ENCODE measurements at regions not wholly inside any gene's neighbourhood (a gene's known extent, or its start where the extent isn't known, plus 50 kb on each side); places are given as distances from the start of the nearest gene placed in this dataset.

DNA sequence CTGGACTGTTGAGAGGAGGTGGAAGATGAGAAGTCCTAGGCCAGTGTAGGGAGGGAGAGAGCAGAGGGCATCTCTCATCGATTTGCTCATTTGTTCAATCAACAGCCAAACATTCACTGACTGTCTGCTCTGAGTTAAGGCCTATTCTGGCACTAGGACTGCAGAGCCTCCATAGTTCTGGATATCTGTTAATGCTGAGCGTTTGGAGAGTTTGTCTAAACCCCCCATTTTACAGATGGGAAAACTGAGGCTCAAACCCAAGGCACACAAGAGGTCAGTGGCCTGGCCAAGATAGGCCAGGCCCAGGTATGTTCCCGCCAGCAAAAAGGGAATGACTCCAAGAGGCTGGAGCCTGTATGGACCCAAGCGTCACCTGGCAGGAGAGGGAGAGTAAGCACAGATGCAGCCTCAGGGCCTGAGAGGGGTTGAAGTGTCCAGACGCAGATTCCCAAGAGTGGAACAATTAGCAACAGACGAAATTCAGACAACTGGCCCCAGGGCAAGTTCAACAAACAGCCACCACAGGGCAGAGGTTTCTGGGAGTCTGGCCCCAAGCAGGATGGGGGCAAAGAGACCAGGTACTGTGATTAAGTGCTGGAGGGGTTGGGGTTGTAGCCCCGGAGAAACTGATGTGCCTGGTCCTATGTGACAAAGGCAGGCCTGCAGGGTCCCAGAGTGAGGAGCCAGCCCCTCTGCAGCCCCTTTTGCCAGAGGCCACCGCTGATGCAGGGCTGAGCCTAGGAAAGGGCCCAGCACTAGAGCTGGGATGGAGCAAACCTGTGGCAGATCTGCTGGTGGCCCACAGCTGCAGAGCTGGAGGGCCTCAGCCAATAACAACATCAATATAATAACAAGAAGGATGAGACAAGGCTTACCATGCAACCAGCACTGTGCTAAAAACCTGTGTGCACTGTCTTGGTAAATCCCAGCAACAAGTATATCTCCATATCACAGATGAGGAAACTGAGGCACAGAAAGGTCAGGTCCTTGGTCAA, 245.1 kb upstream of the TLE3 start:
- no peak overlapping the region for H3K4me3 ChIP-seq
- peaks cover 13 to 42% of the 10 kb centered on the region in 2 experiments for H3K27me3 ChIP-seq (ENCODE audit: control insufficient read depth in 2 of 2, insufficient read depth in 2 of 2, low read length in 2 of 2)
- POLR2A ChIA-PET, result no interaction called here
- intact Hi-C loops (cut with micrococcal nuclease), result no loop called here
- 0% methylated on average over 8 of the region's 8 CpGs for WGBS (ENCODE audit: insufficient coverage, low coverage, missing lambda C conversion rate)
- no peak for DNase-seq (ENCODE audit: extremely low read depth in 1 of 4, low spot score in 3 of 4)
- H3K4me1 ChIP-seq (replicated peaks in 1 of 2; ENCODE audit: control insufficient read depth in 2 of 2, insufficient read depth in 2 of 2, low read length in 2 of 2), result no peaks in the 10 kb centered on the region; a peak in 1 of 5 replicates
- H3K79me2 ChIP-seq (ENCODE audit: control insufficient read depth, insufficient read depth, low read length), result no peaks in the 10 kb centered on the region
- TF ChIP-seq RBM25 (IDR thresholded peaks at IDR 0.05; ENCODE audit: low read depth, low read length, severe bottlenecking) (peak; percentile 56), FOXA1 (IDR thresholded peaks at IDR 0.05; ENCODE audit: borderline replicate concordance) (no peak)
- FAIRE-seq, result no peak
- CTCF ChIA-PET (ENCODE audit: low intra/inter-chr PET ratio), result no interaction called here
- no peak overlapping the region for H3K9ac ChIP-seq (ENCODE audit: insufficient read depth in 1 of 2, low read depth in 2 of 2, low read length in 2 of 2)
- BruUV-seq (replicated peaks), result no TSS peak
- H2AFZ ChIP-seq (ENCODE audit: low read depth, low read length), result no peak overlapping the region
- no peaks in the 10 kb centered on the region for H4K20me1 ChIP-seq (replicated peaks; ENCODE audit: control insufficient read depth, insufficient read depth, low read length)
- in situ Hi-C loops (cut with MboI), result no loop called here
- H3K9me1 ChIP-seq (ENCODE audit: control insufficient read depth, insufficient read depth, low read length), result no peaks in the 10 kb centered on the region
- H3K36me3 ChIP-seq (ENCODE audit: control insufficient read depth, insufficient read depth, low read length), result no peaks in the 10 kb centered on the region
- no peak for ATAC-seq
- H3K9me3 ChIP-seq (replicated peaks; ENCODE audit: control insufficient read depth, insufficient read depth, low read depth, low read length), result no peaks in the 10 kb centered on the region
- no peak overlapping the region for H3K4me2 ChIP-seq (ENCODE audit: insufficient read depth, low read length)
- no peak overlapping the region for H3K27ac ChIP-seq (ENCODE audit: extremely low read depth, low read depth, low read length)

DNA sequence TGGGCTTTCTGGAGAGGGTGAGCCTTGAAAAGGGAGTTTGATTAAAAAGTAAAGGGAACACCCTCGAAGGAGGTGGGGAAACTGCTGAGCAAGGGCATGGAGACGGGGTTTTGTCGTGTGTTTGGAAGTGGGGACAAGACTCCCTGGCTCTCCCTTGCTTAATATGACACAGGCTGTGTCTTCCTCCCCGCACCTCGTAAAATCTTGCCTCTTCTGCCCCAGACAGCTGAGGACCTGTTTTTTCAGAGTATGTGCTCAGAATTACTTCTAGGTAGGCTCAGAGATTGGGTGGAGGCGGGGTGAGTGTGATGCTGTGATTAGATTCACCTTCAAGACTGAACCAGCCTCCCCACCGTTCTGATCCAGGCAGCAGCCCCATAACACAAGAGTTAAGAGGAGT, 244.4 kb upstream of the TLE3 start:
- no peaks in the 10 kb centered on the region for H3K79me2 ChIP-seq (ENCODE audit: control insufficient read depth, insufficient read depth, low read length)
- intact Hi-C loops (cut with micrococcal nuclease) (no loop called here), in situ Hi-C loops (cut with MboI) (no loop called here)
- under 1% methylated on average over 7 of the region's 7 CpGs for WGBS (ENCODE audit: insufficient coverage, low coverage, missing lambda C conversion rate)
- TF ChIP-seq MCM7 (IDR thresholded peaks at IDR 0.05) (no peak), EHMT2 (IDR thresholded peaks at IDR 0.05) (no peak)
- no peak overlapping the region for H2AFZ ChIP-seq (ENCODE audit: low read depth, low read length)
- H3K9me3 ChIP-seq (replicated peaks; ENCODE audit: control insufficient read depth, insufficient read depth, low read depth, low read length), result no peaks in the 10 kb centered on the region
- CTCF ChIA-PET (ENCODE audit: low intra/inter-chr PET ratio), result no interaction called here
- no peak overlapping the region for H3K4me3 ChIP-seq
- DNase-seq (ENCODE audit: extremely low read depth in 1 of 4, low spot score in 3 of 4) (no peak), ATAC-seq (no peak), FAIRE-seq (no peak)
- H3K4me1 ChIP-seq (replicated peaks in 1 of 2; ENCODE audit: control insufficient read depth in 2 of 2, insufficient read depth in 2 of 2, low read length in 2 of 2), result no peaks in the 10 kb centered on the region; a peak in 1 of 5 replicates
- H3K27me3 ChIP-seq (ENCODE audit: control insufficient read depth in 2 of 2, insufficient read depth in 2 of 2, low read length in 2 of 2), result peaks cover 10 to 43% of the 10 kb centered on the region in 2 experiments
- no peaks in the 10 kb centered on the region for H4K20me1 ChIP-seq (replicated peaks; ENCODE audit: control insufficient read depth, insufficient read depth, low read length)
- no peaks in the 10 kb centered on the region for H3K9me1 ChIP-seq (ENCODE audit: control insufficient read depth, insufficient read depth, low read length)
- H3K36me3 ChIP-seq (ENCODE audit: control insufficient read depth, insufficient read depth, low read length), result no peaks in the 10 kb centered on the region
- H3K27ac ChIP-seq (ENCODE audit: extremely low read depth, low read depth, low read length), result no peak overlapping the region
- no TSS peak for BruUV-seq (replicated peaks)
- no peak overlapping the region for H3K9ac ChIP-seq (ENCODE audit: insufficient read depth in 1 of 2, low read depth in 2 of 2, low read length in 2 of 2)
- H3K4me2 ChIP-seq (ENCODE audit: insufficient read depth, low read length), result no peak overlapping the region
- POLR2A ChIA-PET, result interaction anchor here (0.8 kb wide), 1 partner anchor 35 kb away, joined by 3 read pairs; no protein-coding TSS in a partner anchor
